GM21737 (cell line): ENCODE measurements at regions not wholly inside any gene's neighbourhood (a gene's known extent, or its start where the extent isn't known, plus 50 kb on each side); places are given as distances from the start of the nearest gene placed in this dataset.
"Not testable (repeated sequence)": the region's sequence is repeated elsewhere in the genome, so short reads cannot be mapped to it uniquely, and the experiment has no call there.

Experiments
- ATAC-seq: cut with Tn5 transposase; IDR thresholded peaks from one replicate; pipeline ENCODE4 v1.9.1; 2021; ENCODE audit warnings: mild to moderate bottlenecking, moderate library complexity; ENCODE audit not compliant: unreplicated experiment

DNA sequence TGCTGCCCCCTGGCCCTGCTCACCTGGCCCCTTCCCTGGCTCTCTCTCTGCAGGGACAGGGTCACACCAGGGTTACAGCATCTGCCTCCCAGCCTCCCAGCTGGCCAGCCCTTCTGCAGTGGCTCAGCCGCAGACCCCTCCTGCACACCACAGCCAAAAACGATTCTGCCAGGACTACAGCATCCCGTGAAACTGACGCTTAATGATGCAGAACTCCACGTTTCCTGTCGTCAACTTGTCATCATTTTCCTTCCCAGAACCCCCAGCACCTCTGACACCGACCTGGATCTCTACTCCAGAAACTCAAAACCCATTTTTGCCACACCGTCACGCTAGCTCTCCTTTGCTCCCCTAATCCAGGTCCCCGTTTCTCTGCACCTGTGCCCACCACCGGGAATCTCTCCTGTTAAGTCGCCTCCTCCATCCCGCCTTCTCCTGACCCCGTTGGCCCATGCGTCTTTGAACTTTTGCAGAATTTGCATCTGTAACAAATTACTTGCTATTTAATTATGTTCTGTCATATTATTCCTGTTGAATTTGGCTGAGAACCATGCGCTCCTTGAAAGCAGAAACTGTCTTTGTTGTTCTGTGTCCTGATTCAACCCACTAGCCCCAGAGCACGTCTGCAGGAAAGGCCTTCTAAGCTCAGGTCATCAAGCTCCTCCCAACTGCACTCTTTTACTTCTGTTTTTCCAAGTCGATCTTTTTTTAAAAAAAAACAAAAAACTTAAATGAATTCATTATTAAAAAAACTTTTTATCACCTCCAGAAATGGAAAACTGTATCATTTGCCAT, 173.2 kb upstream of the COPS8 start:
- no peak for ATAC-seq

DNA sequence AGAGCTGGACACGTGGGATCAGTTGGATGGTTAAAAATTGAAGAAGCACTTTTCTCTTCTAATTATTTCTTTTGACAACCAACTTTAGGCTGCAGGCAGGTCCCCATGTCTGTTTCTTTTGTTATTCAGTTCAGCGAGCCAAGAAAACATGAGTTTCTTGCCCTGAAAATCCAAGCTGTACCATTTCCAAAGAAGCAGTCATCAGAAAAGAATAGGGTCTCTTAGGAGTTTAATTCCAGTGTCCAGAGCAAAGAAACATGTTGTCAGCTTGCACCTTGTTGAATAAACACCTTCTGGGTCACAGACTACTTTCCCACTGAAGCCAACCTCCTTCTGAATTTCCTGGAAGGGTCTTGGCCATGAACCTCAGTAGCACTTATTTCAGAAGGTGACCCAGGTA, 170.5 kb upstream of the COPS8 start:
- no peak for ATAC-seq

DNA sequence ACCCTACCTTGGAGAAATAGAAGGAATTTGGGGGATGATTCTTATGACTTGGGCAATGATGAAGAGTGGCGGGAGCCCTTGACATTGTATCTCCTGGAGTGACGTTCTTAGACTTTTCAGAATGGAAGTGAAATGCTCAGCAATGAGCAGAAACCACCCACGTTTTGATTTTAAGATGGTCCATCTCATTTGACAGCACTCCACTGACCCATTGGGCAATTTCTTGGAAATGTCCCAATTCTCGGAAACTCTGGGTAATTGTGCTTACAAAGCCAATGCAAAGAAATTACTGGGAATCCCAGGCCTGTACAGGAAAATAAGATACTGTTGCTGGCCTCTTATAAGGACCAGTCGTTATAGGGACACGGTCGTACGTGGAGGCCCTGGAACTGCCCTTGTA, 170.0 kb upstream of the COPS8 start:
- ATAC-seq = no peak

DNA sequence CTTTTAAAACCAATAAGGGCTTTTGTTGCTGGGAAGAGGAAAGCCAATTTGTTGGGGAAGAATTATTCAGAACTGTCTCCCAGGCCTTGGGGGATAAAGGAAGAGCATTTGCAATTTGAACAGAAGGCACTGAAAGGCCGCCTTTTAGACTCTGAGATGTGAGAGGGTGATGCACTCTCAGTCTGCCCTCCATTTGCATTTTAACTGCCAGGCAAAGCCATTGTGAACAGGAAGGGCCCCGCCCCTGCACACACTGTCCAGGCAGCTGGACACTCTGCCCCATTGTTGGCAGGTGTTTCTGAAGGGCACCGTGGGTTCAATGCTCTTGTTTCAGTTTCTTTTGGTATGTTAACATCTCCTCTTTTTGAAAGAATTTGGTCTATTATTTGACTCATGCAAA, 169.5 kb upstream of the COPS8 start:
- no peak for ATAC-seq

DNA sequence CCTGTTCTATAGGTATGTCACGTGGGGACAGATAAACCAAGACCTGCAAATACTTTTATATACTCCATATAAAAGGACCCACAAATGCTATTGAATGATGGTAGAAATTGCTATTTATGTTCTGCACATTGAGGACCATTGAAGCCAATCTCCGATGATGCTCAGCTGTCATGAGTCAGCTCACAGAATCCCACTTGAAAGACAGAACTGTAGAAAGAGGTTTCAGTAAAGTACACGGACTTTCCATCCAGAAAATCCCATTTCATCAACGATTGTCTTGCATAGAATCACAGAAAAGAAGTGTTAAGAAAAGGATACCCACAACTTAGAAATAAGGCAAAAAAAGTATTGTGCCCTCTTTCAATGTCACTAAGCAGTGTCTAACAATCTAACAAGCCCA, 169.0 kb upstream of the COPS8 start:
- ATAC-seq = no peak

DNA sequence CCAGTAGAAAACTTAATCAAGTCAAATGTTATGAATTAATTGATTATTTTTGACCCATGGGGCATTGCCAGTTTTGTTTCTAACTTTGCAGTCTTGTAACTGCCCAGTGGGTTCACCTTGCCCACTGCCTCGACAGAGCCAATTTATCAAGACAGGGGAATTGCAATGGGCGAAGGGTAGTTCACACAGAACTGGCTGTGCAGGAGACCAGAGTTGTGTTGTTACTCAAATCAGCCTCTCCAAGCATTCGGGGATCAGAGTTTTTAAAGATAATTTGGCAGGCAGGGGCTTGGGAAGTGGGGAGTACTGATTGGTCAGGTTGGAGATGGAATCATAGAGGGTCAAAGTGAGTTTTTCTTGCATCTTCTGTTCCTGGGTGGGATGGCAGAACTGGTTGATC, 168.5 kb upstream of the COPS8 start:
- ATAC-seq = no peak

DNA sequence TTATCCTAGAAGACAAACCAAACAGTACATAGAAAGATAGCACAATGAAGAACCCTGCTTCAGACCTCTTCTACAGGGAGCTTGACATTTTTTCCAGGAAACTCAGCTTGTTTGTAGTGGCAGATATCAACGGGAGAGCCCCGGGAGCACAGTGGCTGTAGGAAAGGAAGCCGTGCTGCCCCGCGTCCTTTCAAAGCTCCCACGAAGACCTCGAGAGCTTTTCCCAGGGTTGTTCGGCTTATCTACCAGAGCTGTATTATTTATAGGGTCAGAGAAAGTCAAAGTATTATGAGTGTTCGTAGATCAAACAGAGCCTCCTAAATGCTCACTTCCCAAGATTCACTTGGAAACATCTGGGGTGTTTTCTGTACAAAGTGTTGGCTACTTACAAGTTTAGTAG, 167.1 kb upstream of the COPS8 start:
- ATAC-seq = no peak

DNA sequence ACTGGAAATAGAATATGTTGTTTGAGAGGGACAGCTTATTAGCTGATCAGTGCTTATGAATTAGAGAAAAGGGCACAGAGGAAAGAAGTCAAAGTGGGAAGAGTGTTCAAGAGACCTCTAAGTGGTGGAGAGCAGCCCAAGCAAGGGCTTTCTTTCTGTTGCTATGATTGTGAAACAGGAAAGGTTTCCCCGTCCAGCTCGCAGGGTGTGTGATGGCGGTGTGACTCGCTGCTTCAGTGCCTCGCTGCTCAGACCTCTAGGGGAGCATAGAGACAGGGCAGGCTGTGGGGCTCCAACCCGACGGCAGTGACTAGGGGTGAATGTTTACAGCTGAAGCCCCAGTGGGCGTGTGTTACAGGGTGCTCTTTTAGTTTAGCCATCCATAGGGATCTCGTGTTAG, 166.5 kb upstream of the COPS8 start:
- ATAC-seq = no peak

DNA sequence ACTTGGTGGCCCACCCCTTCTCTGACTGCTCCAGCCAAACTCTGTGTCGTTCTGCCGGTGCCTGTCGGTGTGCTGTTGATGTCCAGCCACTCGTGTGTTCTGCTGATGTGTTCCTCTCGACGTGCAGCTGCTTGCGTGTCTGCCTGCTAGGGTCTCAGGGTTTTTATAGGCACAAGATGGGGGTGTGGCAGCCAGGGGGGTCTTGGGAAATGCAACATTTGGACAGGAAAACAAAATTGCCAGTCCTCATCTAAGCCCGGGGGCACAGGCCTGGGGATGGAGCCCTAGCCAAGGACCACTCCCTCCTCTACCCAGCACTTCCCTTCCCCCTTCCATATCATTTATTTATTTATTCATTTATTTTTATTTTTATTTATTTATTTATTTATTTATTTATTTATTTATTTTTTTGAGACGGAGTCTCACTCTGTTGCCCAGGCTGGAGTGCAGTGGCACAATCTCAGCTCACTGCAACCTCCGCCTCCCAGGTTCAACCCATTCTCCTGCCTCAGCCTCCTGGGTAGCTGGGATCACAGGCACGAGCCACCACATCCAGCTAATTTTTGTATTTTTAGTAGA, 165.8 kb upstream of the COPS8 start:
- ATAC-seq = not testable (repeated sequence)

DNA sequence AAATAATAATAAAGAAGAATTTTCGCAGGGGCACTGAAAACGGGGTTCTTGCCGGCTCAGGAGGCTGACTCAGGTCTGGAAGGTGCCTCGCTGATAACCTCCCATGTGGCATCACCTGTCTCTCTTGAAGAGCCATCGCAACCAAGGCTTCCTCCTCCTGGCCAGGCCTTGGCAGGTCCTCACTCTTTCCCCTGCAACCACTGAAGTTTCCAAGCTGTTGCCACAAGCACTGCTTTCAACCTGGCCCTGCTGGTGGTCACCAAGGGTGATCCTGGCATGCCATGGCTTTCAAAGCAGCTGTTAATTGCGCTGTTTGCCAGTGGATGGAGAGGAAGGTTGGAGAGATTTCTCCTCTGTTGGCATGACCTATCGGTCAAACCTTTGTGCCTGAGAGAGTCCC, 163.6 kb upstream of the COPS8 start:
- no peak for ATAC-seq

DNA sequence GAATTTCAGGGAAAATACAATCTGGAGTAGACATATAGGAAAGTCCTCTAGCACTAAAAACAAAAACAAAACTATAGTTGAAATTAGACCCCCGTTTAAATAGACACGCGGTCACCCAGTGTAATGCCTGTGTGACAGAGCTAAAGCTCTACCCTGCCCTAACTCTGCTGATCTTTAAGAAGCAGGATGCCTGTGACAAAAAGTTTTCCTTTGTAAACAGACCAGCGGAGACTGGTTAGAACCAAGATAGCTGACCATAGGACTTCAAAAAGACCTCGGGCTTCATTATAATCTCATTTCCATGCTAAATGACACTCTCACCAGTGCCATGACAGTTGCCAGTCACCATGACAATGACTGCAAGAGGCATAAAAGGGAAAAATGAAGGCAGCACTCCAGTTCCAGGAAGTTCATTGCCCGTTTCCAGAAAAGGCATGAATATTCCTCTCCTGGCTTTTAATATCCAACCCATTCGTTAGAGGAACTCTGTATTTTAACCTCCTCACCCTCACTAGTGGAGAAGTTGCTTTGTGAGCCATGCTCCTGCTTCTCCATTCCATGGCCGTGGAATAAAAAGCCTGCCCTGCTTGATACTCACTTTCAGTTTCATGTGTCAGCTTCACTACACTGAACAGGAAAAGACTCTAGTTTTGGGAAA, 157.2 kb upstream of the COPS8 start:
- ATAC-seq = no peak

DNA sequence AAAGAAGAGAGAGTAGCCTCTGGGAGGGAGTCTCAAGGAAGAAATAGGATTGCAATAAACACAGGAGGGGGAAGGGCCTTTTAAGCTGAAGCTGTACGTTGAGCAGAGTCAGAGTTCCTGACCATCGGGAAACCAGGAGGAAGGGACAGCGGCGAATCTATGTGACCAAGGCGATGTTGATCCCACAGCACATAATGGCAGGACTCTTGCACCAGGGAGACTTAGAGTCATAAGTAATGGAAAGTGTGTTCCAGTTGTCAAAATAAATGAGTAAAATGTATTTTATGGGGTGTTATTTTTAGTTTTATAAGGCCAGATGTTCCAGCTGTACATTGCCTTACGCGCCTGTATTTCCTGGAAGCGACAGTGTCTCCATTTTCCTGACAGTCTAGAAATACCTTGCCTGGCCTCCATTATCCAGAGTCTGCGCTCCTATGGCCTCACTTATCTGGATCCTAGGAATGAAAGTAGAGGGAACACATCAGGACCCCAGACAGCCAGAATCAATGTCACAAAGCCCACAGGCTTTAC, 152.8 kb upstream of the COPS8 start:
- no peak for ATAC-seq

DNA sequence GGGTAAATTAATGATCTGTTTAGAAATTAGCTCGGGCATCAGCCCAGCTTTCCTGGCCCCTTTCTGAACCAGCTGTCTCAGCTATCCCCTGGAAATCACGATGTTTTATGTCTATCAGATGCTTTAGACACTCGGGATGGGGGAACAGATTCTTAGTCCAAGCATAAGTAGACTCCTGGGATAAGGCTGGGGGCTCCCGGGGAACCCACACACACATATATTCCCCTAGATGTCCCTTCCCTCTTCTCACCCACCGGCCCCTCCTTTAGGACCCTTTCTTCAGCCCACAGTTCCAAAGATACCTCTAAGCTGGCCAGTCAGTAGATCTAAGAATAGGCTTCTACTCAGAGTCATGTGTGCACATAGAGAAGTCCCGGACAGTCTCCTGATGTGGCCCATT, 151.5 kb upstream of the COPS8 start:
- ATAC-seq = no peak

DNA sequence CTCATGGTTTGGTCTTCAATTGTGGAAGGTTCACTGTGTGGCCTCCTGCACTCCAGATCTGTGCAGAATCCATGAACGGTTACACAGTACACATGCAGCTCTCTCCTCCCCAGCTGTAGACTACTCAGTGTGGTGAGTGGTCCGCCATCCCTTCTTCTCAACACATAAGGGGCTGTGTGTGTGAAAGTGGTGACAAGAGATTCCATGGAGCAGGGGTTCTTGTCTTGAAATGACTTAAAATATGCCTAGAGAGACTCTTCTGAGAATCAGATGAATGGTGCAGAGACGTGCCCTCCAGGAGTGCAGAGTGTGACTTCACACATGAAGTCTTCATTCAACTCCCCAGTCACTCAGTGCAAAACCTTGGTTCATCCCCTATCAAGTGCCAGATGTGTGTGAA, 151.0 kb upstream of the COPS8 start:
- no peak for ATAC-seq

DNA sequence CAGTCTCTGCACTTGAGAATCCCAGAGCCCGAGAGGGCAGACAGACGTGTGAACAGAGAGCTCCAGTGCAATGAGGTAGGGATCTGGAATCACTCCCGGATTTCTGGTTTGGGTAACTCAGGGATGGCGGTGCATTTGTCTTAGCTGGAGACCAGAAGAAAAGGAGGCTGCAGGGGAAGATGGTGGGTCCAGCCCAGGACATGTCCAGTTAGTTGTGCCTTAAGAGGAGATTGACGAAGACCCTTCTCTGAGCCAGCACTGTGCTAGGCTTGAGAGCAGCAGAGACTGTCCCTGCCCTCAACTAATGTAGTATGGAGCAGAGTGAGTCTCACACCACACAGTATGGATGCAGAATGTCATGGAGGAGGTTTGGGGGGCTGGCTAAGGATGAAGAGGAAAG, 150.6 kb upstream of the COPS8 start:
- ATAC-seq = no peak

DNA sequence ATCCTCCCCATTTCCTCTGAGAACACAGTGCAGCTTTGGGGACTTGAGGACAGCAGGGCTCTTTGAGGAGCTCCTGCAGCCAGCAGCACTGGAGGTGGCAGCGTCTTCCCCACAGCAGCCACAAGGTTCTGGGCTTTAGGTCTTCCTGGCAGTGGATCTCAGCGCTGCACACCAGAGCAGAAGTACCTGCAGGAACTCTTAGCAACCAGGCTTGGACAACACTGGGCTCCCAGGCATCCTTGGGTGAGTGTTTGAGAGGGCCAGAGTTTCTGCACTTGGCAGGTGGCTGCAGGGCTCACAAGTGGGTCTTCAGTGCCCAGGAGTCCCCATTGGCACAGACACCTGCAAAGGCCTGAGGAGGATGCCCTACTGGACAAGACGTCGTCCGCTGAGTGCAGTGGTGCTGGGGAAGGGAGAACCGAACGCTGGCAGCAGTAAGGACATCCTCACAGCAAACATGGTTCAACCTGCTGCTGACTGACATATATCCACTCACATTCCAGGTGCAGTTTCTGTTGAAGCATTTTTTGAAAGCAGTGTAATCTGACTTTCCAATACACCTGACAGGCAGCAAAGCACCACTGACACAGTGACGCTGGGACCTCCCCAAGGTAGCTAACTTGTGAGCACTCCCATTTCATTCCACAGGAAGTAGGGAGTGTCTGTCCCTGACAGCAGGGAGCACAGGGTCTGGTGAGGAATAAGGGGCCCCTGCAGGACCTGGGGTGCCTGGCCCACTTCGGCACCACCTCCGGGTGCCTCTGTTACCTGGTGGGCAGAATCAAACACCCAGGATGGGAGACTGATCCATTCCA, 149.9 kb upstream of the COPS8 start:
- no peak for ATAC-seq

DNA sequence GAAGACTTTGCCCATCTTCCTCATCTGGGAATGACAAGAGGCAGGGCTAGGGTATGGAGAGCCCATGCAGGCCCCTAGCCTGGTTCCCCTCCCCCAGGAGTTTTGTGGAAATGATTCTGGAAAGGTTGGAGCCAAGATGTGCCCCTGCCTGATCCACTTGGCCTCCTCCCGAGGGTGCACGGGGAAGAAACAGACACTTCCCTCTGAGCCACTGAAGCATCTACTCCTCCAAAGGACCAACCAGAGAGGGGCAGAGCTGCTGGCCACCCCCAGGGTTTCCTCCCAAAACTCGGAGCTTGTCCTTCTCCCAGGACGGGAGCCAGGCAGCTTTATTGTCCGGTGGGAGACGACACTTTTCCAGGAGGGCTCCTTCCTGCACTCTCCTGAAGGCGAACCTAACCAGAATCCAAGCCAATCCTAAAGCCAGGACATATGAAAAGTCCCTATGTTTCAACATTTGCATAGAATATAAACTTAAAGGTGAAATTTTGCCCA, 149.2 kb upstream of the COPS8 start:
- ATAC-seq = no peak

DNA sequence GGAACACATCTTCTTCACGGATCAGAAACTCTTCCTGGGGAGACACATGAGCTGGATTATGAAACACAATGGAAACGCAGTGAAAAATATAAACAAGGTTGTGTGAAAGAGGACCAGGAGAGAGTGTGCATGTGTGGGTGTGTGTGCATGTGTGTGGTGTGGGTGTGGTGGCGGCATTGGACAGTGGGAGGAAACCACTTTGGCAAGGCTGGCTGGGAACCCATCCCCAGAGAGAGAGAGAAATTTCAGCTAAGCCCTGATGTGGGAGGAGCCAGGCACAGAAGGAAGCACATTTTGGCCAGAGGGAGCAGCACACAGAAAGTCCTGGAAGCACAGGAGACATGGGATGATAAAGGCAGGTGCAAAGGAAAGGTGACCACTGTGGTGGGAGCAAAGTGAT, 147.6 kb upstream of the COPS8 start:
- ATAC-seq = no peak

DNA sequence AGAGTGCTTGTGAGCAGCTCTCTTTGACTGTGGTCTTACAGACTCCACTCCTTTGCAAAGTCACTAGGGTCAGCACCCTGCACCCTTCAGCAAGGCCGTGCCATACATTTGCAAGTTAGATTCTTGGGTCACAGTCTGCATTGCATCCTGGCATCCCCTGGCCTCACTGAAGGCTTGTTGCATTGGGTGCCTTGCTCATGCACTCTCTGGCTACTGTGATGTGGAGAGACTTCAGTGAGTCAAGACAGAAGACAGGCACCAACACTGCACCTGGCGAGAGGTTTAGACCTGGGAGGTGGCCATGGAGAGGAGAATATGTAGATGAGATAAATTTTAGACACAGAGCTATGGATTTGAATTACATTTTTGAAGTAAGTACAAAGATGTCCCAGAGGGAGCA, 146.4 kb upstream of the COPS8 start:
- ATAC-seq = no peak

DNA sequence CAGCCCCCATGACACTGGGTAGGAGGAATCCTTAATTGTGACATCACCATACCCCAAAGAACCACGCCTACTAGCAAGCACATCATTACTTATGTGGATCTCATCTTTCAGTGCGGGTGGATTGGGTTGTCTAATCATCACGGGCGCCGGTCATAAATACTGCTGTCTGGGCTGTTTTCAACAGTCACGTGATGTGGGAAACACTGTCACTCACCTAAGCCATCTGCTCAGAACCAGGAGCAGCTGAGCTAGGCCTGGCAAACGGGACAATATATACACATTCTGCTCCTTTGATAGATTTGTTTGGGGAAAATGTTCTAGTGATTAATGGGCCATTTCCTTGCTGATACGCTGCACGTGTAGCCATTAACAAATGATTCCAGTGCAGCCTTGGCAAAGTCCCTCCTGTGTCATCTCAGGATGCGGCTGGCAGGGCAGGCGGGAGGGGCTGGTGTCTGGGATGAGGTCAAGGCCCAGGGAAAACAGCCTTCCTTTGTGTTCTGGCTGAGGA, 145.9 kb upstream of the COPS8 start:
- no peak for ATAC-seq

DNA sequence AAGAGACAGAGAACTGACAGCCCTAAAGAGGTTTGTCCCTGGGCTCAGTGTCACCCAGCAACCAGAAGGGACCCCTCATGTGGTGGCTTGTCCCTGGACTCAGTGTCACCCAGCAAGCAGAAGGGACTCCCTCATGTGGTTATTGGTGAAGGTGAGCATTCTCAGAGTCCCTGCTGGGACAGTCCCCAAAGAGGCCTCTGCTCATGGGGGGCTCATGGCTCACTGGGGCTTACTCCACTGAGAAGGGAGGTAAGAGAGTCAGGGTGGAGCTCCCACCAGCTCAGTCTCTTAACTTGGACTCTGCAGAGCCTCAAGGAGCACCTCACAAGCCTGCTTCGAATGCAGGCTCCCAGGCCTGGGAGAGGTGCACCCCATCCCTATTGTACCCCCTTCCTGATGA, 145.2 kb upstream of the COPS8 start:
- no peak for ATAC-seq
